Large intestine (tissue), 3 donors: ENCODE measurements at regions not wholly inside any gene's neighbourhood (a gene's known extent, or its start where the extent isn't known, plus 50 kb on each side); places are given as distances from the start of the nearest gene placed in this dataset.
A peak's percentile ranks its signal among the peaks of the same experiment; 100 is the strongest.

Experiments used
- DNase-seq, 2 donors: peaks; one replicate each; pipeline versions ENCODE4 v3.0.0 to v3.0.0-alpha.2; 2013
- H3K27ac ChIP-seq: one replicate; pipeline ENCODE4 v1.5.1; 2013; ENCODE audit warnings: low read length
- H3K27me3 ChIP-seq: 2 replicates; pipeline ENCODE4 v1.6.1; 2013; ENCODE audit warnings: low read length; ENCODE audit not compliant: control insufficient read depth, insufficient read depth
- H3K36me3 ChIP-seq: 2 replicates; pipeline ENCODE4 v1.6.1; 2013; ENCODE audit warnings: low read length; ENCODE audit not compliant: control insufficient read depth, insufficient read depth
- H3K4me1 ChIP-seq: one replicate; pipeline ENCODE4 v1.6.1; 2013; ENCODE audit warnings: low read length; ENCODE audit not compliant: control insufficient read depth, insufficient read depth
- H3K4me3 ChIP-seq: one replicate; pipeline ENCODE4 v1.5.1; 2013; ENCODE audit warnings: low read length
- H3K9me3 ChIP-seq: one replicate; pipeline ENCODE4 v1.6.1; 2013; ENCODE audit warnings: mild to moderate bottlenecking, low read depth, low read length, moderate library complexity; ENCODE audit not compliant: control insufficient read depth
- WGBS: methylation state at CpG from one replicate; pipeline ENCODE4 v1.1.5; 2013; ENCODE audit warnings: low lambda C conversion rate; ENCODE audit not compliant: insufficient coverage; 5-methylcytosine and 5-hydroxymethylcytosine counted together

- WGBS: no CpG with 5 or more reads among the region's 1 CpG
These were observed 459.4 kb downstream of the FGF9 start for GRCh38 chr13:22130254-22130653.

GRCh38 chr13:22134261-22134660, 463.4 kb downstream of the FGF9 start:
- DNase-seq: peak in 1 of 2 donors; percentile 3
- WGBS: no CpG with 5 or more reads among the region's 4 CpGs
- H3K27me3 ChIP-seq: peaks cover 2% of the 10 kb centered on the region
- no peaks in the 10 kb centered on the region for H3K4me1 ChIP-seq
- no peaks in the 10 kb centered on the region for H3K9me3 ChIP-seq
- no peaks in the 10 kb centered on the region for H3K36me3 ChIP-seq
- no peak overlapping the region for H3K27ac ChIP-seq
- H3K4me3 ChIP-seq: no peak overlapping the region

More at GRCh38 chr13:22130254-22130653, 459.4 kb downstream of the FGF9 start:
- Histone ChIP-seq H3K4me1 (no peaks in the 10 kb centered on the region), H3K9me3 (no peaks in the 10 kb centered on the region), H3K36me3 (no peaks in the 10 kb centered on the region), H3K27me3 (no peaks in the 10 kb centered on the region), H3K4me3 (no peak overlapping the region), H3K27ac (no peak overlapping the region)
- no peak for DNase-seq

GRCh38 chr13:22135446-22135845, 464.6 kb downstream of the FGF9 start:
- Histone ChIP-seq H3K36me3 (no peaks in the 10 kb centered on the region), H3K27me3 (peaks cover 2% of the 10 kb centered on the region), H3K4me1 (no peaks in the 10 kb centered on the region), H3K9me3 (no peaks in the 10 kb centered on the region), H3K27ac (no peak overlapping the region), H3K4me3 (no peak overlapping the region)
- DNase-seq: no peak
- no CpG with 5 or more reads among the region's 6 CpGs for WGBS

GRCh38 chr13:22137361-22138050, 466.6 kb downstream of the FGF9 start:
- Histone ChIP-seq H3K36me3 (no peaks in the 10 kb centered on the region), H3K27ac (no peak overlapping the region), H3K9me3 (no peaks in the 10 kb centered on the region), H3K4me3 (no peak overlapping the region), H3K27me3 (peaks cover 2% of the 10 kb centered on the region), H3K4me1 (no peaks in the 10 kb centered on the region)
- DNase-seq: no peak
- WGBS: 70% methylated on average over 1 of the region's 4 CpGs

GRCh38 chr13:22138947-22139346, 468.1 kb downstream of the FGF9 start:
- H3K27me3 ChIP-seq: peaks cover 2% of the 10 kb centered on the region
- no peak overlapping the region for H3K27ac ChIP-seq
- H3K36me3 ChIP-seq: no peaks in the 10 kb centered on the region
- WGBS: no CpG with 5 or more reads among the region's 8 CpGs
- DNase-seq: no peak
- no peaks in the 10 kb centered on the region for H3K9me3 ChIP-seq
- H3K4me3 ChIP-seq: no peak overlapping the region
- H3K4me1 ChIP-seq: no peaks in the 10 kb centered on the region

GRCh38 chr13:22141716-22142115, 470.8 kb downstream of the FGF9 start:
- no peak overlapping the region for H3K27ac ChIP-seq
- H3K27me3 ChIP-seq: peaks cover 2% of the 10 kb centered on the region
- WGBS: no CpG with 5 or more reads among the region's 1 CpG
- no peak for DNase-seq
- no peaks in the 10 kb centered on the region for H3K4me1 ChIP-seq
- no peaks in the 10 kb centered on the region for H3K36me3 ChIP-seq
- H3K4me3 ChIP-seq: no peak overlapping the region
- H3K9me3 ChIP-seq: no peaks in the 10 kb centered on the region

- H3K27ac ChIP-seq: no peak overlapping the region
These were observed 472.8 kb downstream of the FGF9 start for GRCh38 chr13:22143671-22144070.

GRCh38 chr13:22144806-22145205, 473.9 kb downstream of the FGF9 start:
- Histone ChIP-seq H3K27ac (no peak overlapping the region), H3K9me3 (no peaks in the 10 kb centered on the region), H3K36me3 (no peaks in the 10 kb centered on the region), H3K4me1 (no peaks in the 10 kb centered on the region), H3K4me3 (no peak overlapping the region), H3K27me3 (no peaks in the 10 kb centered on the region)
- no peak for DNase-seq
- WGBS: no CpG with 5 or more reads among the region's 2 CpGs

More at GRCh38 chr13:22143671-22144070, 472.8 kb downstream of the FGF9 start:
- no peaks in the 10 kb centered on the region for H3K4me1 ChIP-seq
- H3K36me3 ChIP-seq: no peaks in the 10 kb centered on the region
- H3K27me3 ChIP-seq: peaks cover 2% of the 10 kb centered on the region
- no peaks in the 10 kb centered on the region for H3K9me3 ChIP-seq
- H3K4me3 ChIP-seq: no peak overlapping the region
- no CpG with 5 or more reads among the region's 1 CpG for WGBS
- no peak for DNase-seq

- Histone ChIP-seq H3K27ac (no peak overlapping the region), H3K4me1 (no peaks in the 10 kb centered on the region), H3K4me3 (no peak overlapping the region), H3K9me3 (no peaks in the 10 kb centered on the region), H3K27me3 (no peaks in the 10 kb centered on the region), H3K36me3 (no peaks in the 10 kb centered on the region)
- WGBS: no CpG with 5 or more reads among the region's 3 CpGs
- DNase-seq: no peak
These were observed 477.3 kb downstream of the FGF9 start for GRCh38 chr13:22148187-22148586.

- H3K4me3 ChIP-seq: no peak overlapping the region
- DNase-seq: no peak
- no peaks in the 10 kb centered on the region for H3K4me1 ChIP-seq
- no peaks in the 10 kb centered on the region for H3K27me3 ChIP-seq
- no peaks in the 10 kb centered on the region for H3K9me3 ChIP-seq
- no CpG with 5 or more reads among the region's 2 CpGs for WGBS
- no peaks in the 10 kb centered on the region for H3K36me3 ChIP-seq
- H3K27ac ChIP-seq: no peak overlapping the region
These were observed 481.9 kb downstream of the FGF9 start for GRCh38 chr13:22152751-22153150.

- H3K36me3 ChIP-seq: no peaks in the 10 kb centered on the region
- H3K9me3 ChIP-seq: no peaks in the 10 kb centered on the region
- no peak overlapping the region for H3K27ac ChIP-seq
- no peak overlapping the region for H3K4me3 ChIP-seq
- H3K27me3 ChIP-seq: no peaks in the 10 kb centered on the region
- WGBS: 100% methylated on average over 1 of the region's 3 CpGs
- no peaks in the 10 kb centered on the region for H3K4me1 ChIP-seq
- DNase-seq: no peak
These were observed 483.2 kb downstream of the FGF9 start for GRCh38 chr13:22154041-22154440.
